ENCODE measurements at regions not wholly inside any gene's neighbourhood (a gene's known extent, or its start where the extent isn't known, plus 50 kb on each side); places are given as distances from the start of the nearest gene placed in this dataset.

GRCh38 chr2:133682906-133683305, 114.6 kb upstream of the NCKAP5 start:
- TF ChIP-seq SP1 (IDR thresholded peaks at IDR 0.05) (no peak), ELF4 (IDR thresholded peaks at IDR 0.05) (no peak), SUZ12 (IDR thresholded peaks at IDR 0.05) (no peak), HDGF (IDR thresholded peaks at IDR 0.05; ENCODE audit: borderline replicate concordance) (no peak), FOXA1 (IDR thresholded peaks at IDR 0.05) (no peak), ARNT (IDR thresholded peaks at IDR 0.05) (no peak), FOXM1 (IDR thresholded peaks at IDR 0.05; ENCODE audit: borderline replicate concordance) (no peak), BHLHE40 (IDR thresholded peaks at IDR 0.05; ENCODE audit: borderline replicate concordance) (no peak), TARDBP (IDR thresholded peaks at IDR 0.05) (no peak)
